ENCODE measurements at regions not wholly inside any gene's neighbourhood (a gene's known extent, or its start where the extent isn't known, plus 50 kb on each side); places are given as distances from the start of the nearest gene placed in this dataset.

- no peaks in the 10 kb centered on the region for H3K4me1 ChIP-seq (ENCODE audit: control insufficient read depth in 1 of 2, insufficient read depth in 2 of 2, low read length in 2 of 2)
- Mint-ChIP-seq H3K4me3 (no peak overlapping the region), H3K9me3 (peaks cover 0 to 5% (median 1%) of the 10 kb centered on the region in 7 donors), H3K4me1 (no peaks in the 10 kb centered on the region), H3K27ac (no peak overlapping the region), H3K27me3 (ENCODE audit: low read depth in 3 of 3) (peaks cover 1 to 14% (median 11%) of the 10 kb centered on the region in 3 donors), H3K36me3 (no peaks in the 10 kb centered on the region)
- no peak overlapping the region for H3K4me3 ChIP-seq (replicated peaks in 1 of 3; ENCODE audit: low read depth in 2 of 3, low read length in 3 of 3)
- no peak for DNase-seq
- intact Hi-C loops (cut with micrococcal nuclease): no loop called here
- H3K27me3 ChIP-seq (ENCODE audit: control insufficient read depth in 2 of 2, insufficient read depth in 2 of 2, low read length in 2 of 2): no peaks in the 10 kb centered on the region
- H3K79me2 ChIP-seq (ENCODE audit: insufficient read depth, low read length): no peaks in the 10 kb centered on the region
- no peak for TF ChIP-seq CTCF (IDR thresholded peaks at IDR 0.05)
- H3K9ac ChIP-seq (ENCODE audit: insufficient read depth, low read length, poor library complexity, severe bottlenecking): no peak overlapping the region
- 86% methylated on average over 1 of the region's 3 CpGs for WGBS (ENCODE audit: insufficient coverage)
- H3K36me3 ChIP-seq (replicated peaks in 1 of 2; ENCODE audit: control insufficient read depth in 1 of 2, insufficient read depth in 2 of 2, low read length in 2 of 2): no peaks in the 10 kb centered on the region
- H3K9me3 ChIP-seq (replicated peaks in 1 of 2; ENCODE audit: control insufficient read depth in 1 of 2, insufficient read depth in 1 of 2, low read length in 2 of 2): no peaks in the 10 kb centered on the region
- no peak overlapping the region for H3K4me2 ChIP-seq (replicated peaks; ENCODE audit: extremely low read depth, low read length, poor library complexity, severe bottlenecking)
- H2AFZ ChIP-seq (ENCODE audit: insufficient read depth, low read depth, low read length, poor library complexity, severe bottlenecking): no peak overlapping the region
- no peak overlapping the region for H3K27ac ChIP-seq (ENCODE audit: low read depth in 1 of 2, low read length in 2 of 2)
- no peaks in the 10 kb centered on the region for H4K20me1 ChIP-seq (ENCODE audit: insufficient read depth, low read length)
These were observed 101.1 kb downstream of the OTX2 start for GRCh38 chr14:56709201-56709600.

GRCh38 chr14:56708704-56709103 is 101.6 kb downstream of the OTX2 start:
- Histone ChIP-seq H3K36me3 (replicated peaks in 1 of 2; ENCODE audit: control insufficient read depth in 1 of 2, insufficient read depth in 2 of 2, low read length in 2 of 2) (no peaks in the 10 kb centered on the region), H3K9me3 (replicated peaks in 1 of 2; ENCODE audit: control insufficient read depth in 1 of 2, insufficient read depth in 1 of 2, low read length in 2 of 2) (no peaks in the 10 kb centered on the region), H3K4me2 (replicated peaks; ENCODE audit: extremely low read depth, low read length, poor library complexity, severe bottlenecking) (no peak overlapping the region), H2AFZ (ENCODE audit: insufficient read depth, low read depth, low read length, poor library complexity, severe bottlenecking) (no peak overlapping the region), H3K27ac (ENCODE audit: low read depth in 1 of 2, low read length in 2 of 2) (no peak overlapping the region), H4K20me1 (ENCODE audit: insufficient read depth, low read length) (no peaks in the 10 kb centered on the region), H3K79me2 (ENCODE audit: insufficient read depth, low read length) (no peaks in the 10 kb centered on the region), H3K4me1 (ENCODE audit: control insufficient read depth in 1 of 2, insufficient read depth in 2 of 2, low read length in 2 of 2) (no peaks in the 10 kb centered on the region), H3K9ac (ENCODE audit: insufficient read depth, low read length, poor library complexity, severe bottlenecking) (no peak overlapping the region), H3K4me3 (replicated peaks in 1 of 3; ENCODE audit: low read depth in 2 of 3, low read length in 3 of 3) (no peak overlapping the region), H3K27me3 (ENCODE audit: control insufficient read depth in 2 of 2, insufficient read depth in 2 of 2, low read length in 2 of 2) (no peaks in the 10 kb centered on the region)
- H3K36me3 Mint-ChIP-seq: no peaks in the 10 kb centered on the region
- no peak for TF ChIP-seq CTCF (IDR thresholded peaks at IDR 0.05)
- no peak for DNase-seq
- intact Hi-C loops (cut with micrococcal nuclease): no loop called here
- H3K4me1 Mint-ChIP-seq: no peaks in the 10 kb centered on the region
- no peak overlapping the region for H3K4me3 Mint-ChIP-seq
- H3K27me3 Mint-ChIP-seq (ENCODE audit: low read depth in 3 of 3): peaks cover 1 to 14% (median 13%) of the 10 kb centered on the region in 3 donors
- H3K27ac Mint-ChIP-seq: no peak overlapping the region
- peaks cover 0 to 5% (median 1%) of the 10 kb centered on the region in 7 donors for H3K9me3 Mint-ChIP-seq
- WGBS (ENCODE audit: insufficient coverage): 71% methylated on average over 4 of the region's 6 CpGs
